ENCODE measurements at regions not wholly inside any gene's neighbourhood (a gene's known extent, or its start where the extent isn't known, plus 50 kb on each side); places are given as distances from the start of the nearest gene placed in this dataset.

DNA sequence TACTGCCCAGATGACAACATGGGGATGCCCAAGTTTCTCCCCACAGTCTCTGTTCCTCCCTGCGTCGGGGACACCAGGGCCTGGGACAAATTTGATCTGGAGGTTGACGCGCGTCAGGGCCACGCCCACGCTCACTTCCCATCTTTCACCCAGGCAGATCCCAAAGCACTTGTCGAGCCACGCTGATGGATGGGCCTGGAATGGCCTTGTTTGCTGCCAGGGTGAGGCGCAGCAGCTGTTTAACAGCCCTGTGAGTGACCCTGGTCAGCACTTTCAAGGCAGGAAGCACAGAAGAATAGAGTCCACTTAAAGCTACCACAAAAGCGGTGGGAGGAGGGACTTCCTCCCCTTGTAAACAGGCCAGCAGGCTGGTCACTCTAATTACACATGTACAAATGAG, 324.7 kb upstream of the JARID2 start:
- no peak overlapping the region for H3K9ac ChIP-seq (ENCODE audit: low read length)
- no peak overlapping the region for H3K27ac ChIP-seq (ENCODE audit: low read depth, low read length)
- no peak for TF ChIP-seq EZH2phosphoT487 (conservative IDR thresholded peaks at IDR 0.05; ENCODE audit: low read length)
- TF ChIP-seq, protein P1, sequence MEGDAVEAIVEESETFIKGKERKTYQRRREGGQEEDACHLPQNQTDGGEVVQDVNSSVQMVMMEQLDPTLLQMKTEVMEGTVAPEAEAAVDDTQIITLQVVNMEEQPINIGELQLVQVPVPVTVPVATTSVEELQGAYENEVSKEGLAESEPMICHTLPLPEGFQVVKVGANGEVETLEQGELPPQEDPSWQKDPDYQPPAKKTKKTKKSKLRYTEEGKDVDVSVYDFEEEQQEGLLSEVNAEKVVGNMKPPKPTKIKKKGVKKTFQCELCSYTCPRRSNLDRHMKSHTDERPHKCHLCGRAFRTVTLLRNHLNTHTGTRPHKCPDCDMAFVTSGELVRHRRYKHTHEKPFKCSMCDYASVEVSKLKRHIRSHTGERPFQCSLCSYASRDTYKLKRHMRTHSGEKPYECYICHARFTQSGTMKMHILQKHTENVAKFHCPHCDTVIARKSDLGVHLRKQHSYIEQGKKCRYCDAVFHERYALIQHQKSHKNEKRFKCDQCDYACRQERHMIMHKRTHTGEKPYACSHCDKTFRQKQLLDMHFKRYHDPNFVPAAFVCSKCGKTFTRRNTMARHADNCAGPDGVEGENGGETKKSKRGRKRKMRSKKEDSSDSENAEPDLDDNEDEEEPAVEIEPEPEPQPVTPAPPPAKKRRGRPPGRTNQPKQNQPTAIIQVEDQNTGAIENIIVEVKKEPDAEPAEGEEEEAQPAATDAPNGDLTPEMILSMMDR (IDR thresholded peaks at IDR 0.05; ENCODE audit: insufficient read depth, low read length, poor library complexity, severe bottlenecking), result no peak
- H3K27me3 ChIP-seq (ENCODE audit: low read length), result no peaks in the 10 kb centered on the region
- no peaks in the 10 kb centered on the region for H3K9me2 ChIP-seq (replicated peaks; ENCODE audit: insufficient read depth, low read length)
- no peaks in the 10 kb centered on the region for H3K36me3 ChIP-seq (ENCODE audit: low read length)
- no peaks in the 10 kb centered on the region for H4K20me1 ChIP-seq (ENCODE audit: low read depth, low read length)
- H3K4me2 ChIP-seq (ENCODE audit: low read depth, low read length, poor library complexity, severe bottlenecking), result no peak overlapping the region
- no peak overlapping the region for H2AFZ ChIP-seq (ENCODE audit: low read depth, low read length, severe bottlenecking)
- no peaks in the 10 kb centered on the region for H3K79me2 ChIP-seq (ENCODE audit: insufficient read depth, low read length)
- H3F3A ChIP-seq (ENCODE audit: insufficient read depth), result no peaks in the 10 kb centered on the region
- H3K4me3 ChIP-seq (ENCODE audit: insufficient read depth, low read length, poor library complexity, severe bottlenecking), result no peak overlapping the region
- no peaks in the 10 kb centered on the region for H3K9me3 ChIP-seq (ENCODE audit: insufficient read depth, low read length)

DNA sequence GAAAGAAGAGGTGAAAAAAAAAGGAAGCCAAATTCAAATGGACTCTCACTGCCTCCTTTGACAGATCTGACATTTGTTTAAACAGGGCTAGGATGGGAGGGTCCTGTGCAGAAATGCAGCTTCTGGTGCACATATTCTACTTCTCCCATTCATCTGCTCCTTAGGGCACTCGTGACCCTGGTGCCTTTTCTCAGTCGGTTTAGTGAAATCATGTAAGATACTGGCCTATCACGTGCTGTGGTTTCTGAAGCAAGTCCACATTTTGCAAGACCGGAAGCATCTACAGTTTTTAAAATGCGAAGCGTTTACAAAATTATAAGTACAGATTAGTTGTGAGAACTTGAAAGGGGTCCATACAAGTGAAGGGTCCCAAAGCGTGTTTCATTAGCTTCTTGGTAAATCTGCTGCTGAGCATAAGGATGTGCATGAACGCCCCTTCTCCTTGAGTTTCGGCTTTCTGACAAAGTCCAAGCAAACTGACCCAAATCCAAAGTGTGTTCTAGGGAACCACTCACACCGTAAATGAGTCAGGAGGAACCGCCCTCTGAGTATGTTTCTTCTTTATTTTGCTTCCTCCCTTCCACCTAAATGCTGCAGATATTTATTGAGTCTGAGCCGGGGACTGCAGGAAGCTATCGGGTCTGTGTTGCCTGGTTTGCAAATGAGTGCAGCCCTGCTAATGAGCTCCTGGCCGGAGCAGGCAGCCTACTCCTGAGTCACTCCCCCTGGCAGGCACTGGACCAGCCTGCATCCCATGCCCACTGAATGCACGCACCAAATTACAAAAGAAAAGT, 323.8 kb upstream of the JARID2 start:
- no peaks in the 10 kb centered on the region for H3K36me3 ChIP-seq (ENCODE audit: low read length)
- H3K4me2 ChIP-seq (ENCODE audit: low read depth, low read length, poor library complexity, severe bottlenecking), result no peak overlapping the region
- no peak overlapping the region for H3K4me3 ChIP-seq (ENCODE audit: insufficient read depth, low read length, poor library complexity, severe bottlenecking)
- no peaks in the 10 kb centered on the region for H3K27me3 ChIP-seq (ENCODE audit: low read length)
- no peak overlapping the region for H3K27ac ChIP-seq (ENCODE audit: low read depth, low read length)
- H3K9me2 ChIP-seq (replicated peaks; ENCODE audit: insufficient read depth, low read length), result no peaks in the 10 kb centered on the region
- no peaks in the 10 kb centered on the region for H3K9me3 ChIP-seq (ENCODE audit: insufficient read depth, low read length)
- H3K79me2 ChIP-seq (ENCODE audit: insufficient read depth, low read length), result no peaks in the 10 kb centered on the region
- no peaks in the 10 kb centered on the region for H4K20me1 ChIP-seq (ENCODE audit: low read depth, low read length)
- no peak overlapping the region for H2AFZ ChIP-seq (ENCODE audit: low read depth, low read length, severe bottlenecking)
- H3F3A ChIP-seq (ENCODE audit: insufficient read depth), result no peaks in the 10 kb centered on the region
- TF ChIP-seq, protein P1 (IDR thresholded peaks at IDR 0.05; ENCODE audit: insufficient read depth, low read length, poor library complexity, severe bottlenecking), result no peak
- no peak for TF ChIP-seq EZH2phosphoT487 (conservative IDR thresholded peaks at IDR 0.05; ENCODE audit: low read length)
- no peak overlapping the region for H3K9ac ChIP-seq (ENCODE audit: low read length)

DNA sequence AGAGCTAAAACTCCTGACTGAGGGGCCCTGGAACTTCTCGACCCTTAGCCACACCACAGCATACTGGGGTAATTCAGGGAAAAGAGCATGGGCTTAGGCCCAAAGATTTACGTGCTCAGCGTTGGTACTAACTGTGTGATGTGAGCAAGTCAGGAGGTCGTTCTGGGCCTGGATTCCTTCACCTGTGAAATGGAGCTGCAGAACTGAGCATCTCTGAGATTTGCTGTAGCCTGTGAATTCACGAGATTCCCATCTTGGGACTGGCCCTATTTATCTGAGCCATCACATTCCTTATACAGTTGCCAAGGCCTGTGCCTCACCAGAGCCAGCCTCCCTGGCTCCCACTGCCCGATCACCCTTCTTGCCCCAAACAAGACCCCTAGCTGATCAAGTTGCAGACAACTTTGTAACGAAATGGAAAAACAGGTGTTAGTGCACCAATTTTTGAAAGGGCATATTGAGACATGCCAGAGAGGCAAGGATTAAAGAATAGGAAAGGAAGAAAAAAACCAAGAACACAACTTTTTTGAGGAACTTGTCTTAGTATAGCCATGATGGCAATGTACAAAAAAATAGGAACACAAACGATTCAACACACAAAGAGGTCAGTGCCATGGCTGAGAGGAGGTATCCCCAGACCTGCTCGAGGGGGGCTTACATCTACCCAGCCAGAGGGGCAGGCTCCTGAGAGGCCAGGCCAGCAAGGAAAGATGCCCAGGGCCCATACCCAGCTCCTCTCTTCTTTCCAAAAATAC, 323.0 kb upstream of the JARID2 start:
- Histone ChIP-seq H4K20me1 (ENCODE audit: low read depth, low read length) (no peaks in the 10 kb centered on the region), H3K9ac (ENCODE audit: low read length) (no peak overlapping the region), H3K27ac (ENCODE audit: low read depth, low read length) (no peak overlapping the region), H3K27me3 (ENCODE audit: low read length) (no peaks in the 10 kb centered on the region), H2AFZ (ENCODE audit: low read depth, low read length, severe bottlenecking) (no peak overlapping the region), H3K36me3 (ENCODE audit: low read length) (no peaks in the 10 kb centered on the region), H3F3A (ENCODE audit: insufficient read depth) (no peaks in the 10 kb centered on the region), H3K9me2 (replicated peaks; ENCODE audit: insufficient read depth, low read length) (no peaks in the 10 kb centered on the region), H3K9me3 (ENCODE audit: insufficient read depth, low read length) (no peaks in the 10 kb centered on the region), H3K4me3 (ENCODE audit: insufficient read depth, low read length, poor library complexity, severe bottlenecking) (no peak overlapping the region), H3K4me2 (ENCODE audit: low read depth, low read length, poor library complexity, severe bottlenecking) (no peak overlapping the region), H3K79me2 (ENCODE audit: insufficient read depth, low read length) (no peaks in the 10 kb centered on the region)
- no peak for TF ChIP-seq EZH2phosphoT487 (conservative IDR thresholded peaks at IDR 0.05; ENCODE audit: low read length)
- TF ChIP-seq, protein P1 (IDR thresholded peaks at IDR 0.05; ENCODE audit: insufficient read depth, low read length, poor library complexity, severe bottlenecking), result no peak
